ENCODE measurements at regions not wholly inside any gene's neighbourhood (a gene's known extent, or its start where the extent isn't known, plus 50 kb on each side); places are given as distances from the start of the nearest gene placed in this dataset.

DNA sequence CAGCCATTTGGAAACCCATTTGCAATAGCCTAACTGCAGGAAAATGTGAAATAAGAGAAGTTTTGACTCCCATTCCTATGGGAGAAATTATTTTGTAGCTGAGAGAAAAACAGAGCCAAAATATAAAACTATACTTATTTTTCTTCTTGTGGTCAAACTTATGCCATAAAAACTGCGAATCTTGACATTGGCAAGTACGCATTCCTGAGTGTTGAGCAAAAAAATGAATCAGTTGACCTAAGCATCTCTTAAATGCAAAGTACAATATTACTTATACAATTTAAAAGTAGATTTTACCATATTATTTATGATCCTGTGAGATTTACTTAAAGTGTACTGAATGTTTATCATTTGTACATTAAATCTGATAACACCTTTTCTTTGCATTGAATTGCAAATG is 50.1 kb upstream of the CMC1 start:
- H3K79me2 ChIP-seq (ENCODE audit: control insufficient read depth, low read length), result no peaks in the 10 kb centered on the region

More for the DNA sequence above, 50.1 kb upstream of the CMC1 start:
- no peak overlapping the region for H3K4me2 ChIP-seq (ENCODE audit: low read length)
- H3F3A ChIP-seq (ENCODE audit: control insufficient read depth, insufficient read depth), result no peaks in the 10 kb centered on the region
- H3K36me3 ChIP-seq (ENCODE audit: control insufficient read depth, low read length), result no peaks in the 10 kb centered on the region
- no peak overlapping the region for H3K27ac ChIP-seq (ENCODE audit: low read depth, low read length)
- no peaks in the 10 kb centered on the region for H3K4me1 ChIP-seq (ENCODE audit: control insufficient read depth, low read length)
- no peaks in the 10 kb centered on the region for H3K27me3 ChIP-seq (ENCODE audit: control insufficient read depth, low read length)
- H3K9me2 ChIP-seq (replicated peaks; ENCODE audit: control insufficient read depth, low read length), result no peaks in the 10 kb centered on the region
- no peak overlapping the region for H3K4me3 ChIP-seq (ENCODE audit: low read length)
- no peaks in the 10 kb centered on the region for H4K20me1 ChIP-seq (ENCODE audit: control insufficient read depth, insufficient read depth, low read depth, low read length)
- no peaks in the 10 kb centered on the region for H3K9me3 ChIP-seq (ENCODE audit: control insufficient read depth, insufficient read depth, low read length)
- TF ChIP-seq EZH2phosphoT487 (IDR thresholded peaks at IDR 0.05; ENCODE audit: borderline replicate concordance, low read length), result no peak
- TF ChIP-seq, protein P1, sequence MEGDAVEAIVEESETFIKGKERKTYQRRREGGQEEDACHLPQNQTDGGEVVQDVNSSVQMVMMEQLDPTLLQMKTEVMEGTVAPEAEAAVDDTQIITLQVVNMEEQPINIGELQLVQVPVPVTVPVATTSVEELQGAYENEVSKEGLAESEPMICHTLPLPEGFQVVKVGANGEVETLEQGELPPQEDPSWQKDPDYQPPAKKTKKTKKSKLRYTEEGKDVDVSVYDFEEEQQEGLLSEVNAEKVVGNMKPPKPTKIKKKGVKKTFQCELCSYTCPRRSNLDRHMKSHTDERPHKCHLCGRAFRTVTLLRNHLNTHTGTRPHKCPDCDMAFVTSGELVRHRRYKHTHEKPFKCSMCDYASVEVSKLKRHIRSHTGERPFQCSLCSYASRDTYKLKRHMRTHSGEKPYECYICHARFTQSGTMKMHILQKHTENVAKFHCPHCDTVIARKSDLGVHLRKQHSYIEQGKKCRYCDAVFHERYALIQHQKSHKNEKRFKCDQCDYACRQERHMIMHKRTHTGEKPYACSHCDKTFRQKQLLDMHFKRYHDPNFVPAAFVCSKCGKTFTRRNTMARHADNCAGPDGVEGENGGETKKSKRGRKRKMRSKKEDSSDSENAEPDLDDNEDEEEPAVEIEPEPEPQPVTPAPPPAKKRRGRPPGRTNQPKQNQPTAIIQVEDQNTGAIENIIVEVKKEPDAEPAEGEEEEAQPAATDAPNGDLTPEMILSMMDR (IDR thresholded peaks at IDR 0.05; ENCODE audit: low read depth, low read length, poor library complexity, severe bottlenecking), result no peak

All from DOHH2 (cell line).